ENCODE measurements at regions not wholly inside any gene's neighbourhood (a gene's known extent, or its start where the extent isn't known, plus 50 kb on each side); places are given as distances from the start of the nearest gene placed in this dataset.
"Not testable (repeated sequence)": the region's sequence is repeated elsewhere in the genome, so short reads cannot be mapped to it uniquely, and the experiment has no call there.

DNA sequence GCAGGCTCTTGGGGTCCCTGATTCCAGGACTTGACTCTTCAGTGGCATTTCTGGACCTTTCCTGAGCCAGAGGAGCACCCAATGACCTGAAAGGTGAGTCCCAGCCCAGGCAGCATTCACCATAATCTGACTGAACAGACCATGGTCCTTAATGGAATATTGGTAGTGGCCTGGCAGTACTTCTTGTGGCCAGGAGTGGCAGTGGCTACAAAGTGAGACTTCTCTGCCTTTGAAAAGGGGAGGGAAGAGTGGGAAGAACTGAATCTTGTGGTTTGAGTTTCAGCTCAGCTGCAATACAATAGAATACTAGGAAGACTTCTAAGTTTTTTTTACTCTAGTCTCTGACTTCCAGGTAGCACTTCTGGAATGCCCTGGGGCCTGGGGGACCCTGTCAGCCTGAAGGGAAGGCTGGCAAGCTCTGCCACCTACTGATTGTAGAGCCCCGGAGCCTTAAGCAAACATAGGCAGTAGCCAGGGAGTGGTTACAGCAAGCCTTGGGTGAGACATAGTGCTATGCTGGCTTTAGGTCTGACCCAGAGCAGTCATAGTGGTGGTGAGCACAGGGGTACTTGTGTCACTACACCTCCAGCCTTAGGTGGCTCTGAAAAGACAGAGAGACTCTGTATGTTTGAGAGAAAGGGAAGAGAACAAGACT is 674.2 kb upstream of the MANEA start:
- no peak for DNase-seq

DNA sequence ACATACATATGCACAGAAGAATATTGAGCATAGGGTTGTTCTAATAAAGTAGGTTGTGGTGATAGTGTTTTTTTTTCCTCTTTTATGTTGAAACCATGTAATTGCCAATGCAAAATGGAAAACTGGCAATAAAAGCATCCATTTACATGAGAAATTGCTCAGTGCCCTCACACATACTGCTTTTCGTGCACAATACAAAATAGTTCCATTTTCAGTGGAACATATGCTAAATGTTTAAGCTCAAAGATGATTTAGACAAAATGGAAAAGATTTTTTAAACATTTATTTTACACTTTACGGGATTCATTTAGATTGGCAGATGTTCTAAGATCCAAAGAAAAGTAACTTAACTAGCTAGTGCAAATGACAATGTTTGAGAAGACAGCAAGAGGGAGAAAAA is 678.1 kb upstream of the MANEA start:
- no peak for DNase-seq

DNA sequence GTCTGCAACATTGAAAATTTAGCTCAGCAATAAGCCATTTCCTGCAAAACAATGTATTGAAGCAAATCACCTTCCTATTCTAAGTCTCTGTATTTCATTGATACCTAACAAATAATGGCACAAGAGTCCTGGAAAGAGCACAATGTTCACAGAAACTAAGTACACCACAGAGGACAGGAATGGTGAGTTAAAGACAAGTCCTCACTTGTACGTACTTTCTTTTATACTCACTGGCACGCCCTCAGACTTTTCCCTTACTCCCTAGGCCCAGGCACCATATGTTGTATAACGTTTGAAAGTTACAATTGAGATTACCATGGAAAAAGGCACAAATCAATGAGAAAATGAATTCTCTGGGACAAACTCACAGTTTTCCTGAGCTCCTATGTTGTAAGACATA is 683.0 kb upstream of the MANEA start:
- DNase-seq: no peak

DNA sequence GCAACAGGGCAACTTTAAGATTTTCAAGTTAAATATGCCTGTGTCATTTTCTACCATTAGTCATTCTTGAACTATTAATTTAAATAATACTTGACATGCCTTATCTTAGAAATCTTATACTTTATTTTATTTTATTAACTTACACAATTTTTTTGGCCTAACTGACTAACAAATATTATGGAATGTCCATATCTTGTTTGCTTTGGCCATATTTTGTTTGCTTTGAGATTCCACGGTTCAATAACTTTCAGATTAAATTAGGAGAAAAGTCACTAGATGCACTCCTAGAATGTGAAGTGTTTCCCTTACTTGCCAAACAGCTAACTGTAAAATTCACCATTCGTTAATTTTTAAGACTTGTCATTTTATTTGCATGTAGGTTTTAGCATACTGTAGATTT is 684.0 kb upstream of the MANEA start:
- DNase-seq: no peak

GRCh38 chr6:94873819-94874218 is 703.5 kb upstream of the MANEA start:
- DNase-seq: not testable (repeated sequence)

- DNase-seq: no peak
These were observed 715.2 kb upstream of the MANEA start for GRCh38 chr6:94862112-94862511.

DNA sequence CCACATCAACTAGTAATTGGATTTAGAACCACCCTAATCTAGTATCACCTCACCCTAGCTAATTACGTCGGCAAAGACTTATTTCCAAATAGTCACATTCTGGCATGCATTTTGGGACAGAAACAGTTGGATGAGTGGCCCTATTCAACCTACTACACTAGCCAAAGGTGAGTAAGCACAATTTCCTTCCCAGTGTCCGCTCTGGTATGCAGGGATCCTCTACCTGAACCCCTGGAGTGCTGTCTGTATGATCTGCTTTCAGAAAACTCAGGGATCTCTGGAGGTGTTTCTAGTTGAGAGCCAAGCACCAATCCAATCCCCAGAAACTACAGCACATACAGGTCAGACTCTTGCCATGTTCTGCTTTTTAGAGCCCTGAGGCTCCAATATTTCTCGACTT is 717.4 kb upstream of the MANEA start:
- no peak for DNase-seq

- not testable (repeated sequence) for DNase-seq
These were observed 720.3 kb upstream of the MANEA start for GRCh38 chr6:94856999-94857398.

DNA sequence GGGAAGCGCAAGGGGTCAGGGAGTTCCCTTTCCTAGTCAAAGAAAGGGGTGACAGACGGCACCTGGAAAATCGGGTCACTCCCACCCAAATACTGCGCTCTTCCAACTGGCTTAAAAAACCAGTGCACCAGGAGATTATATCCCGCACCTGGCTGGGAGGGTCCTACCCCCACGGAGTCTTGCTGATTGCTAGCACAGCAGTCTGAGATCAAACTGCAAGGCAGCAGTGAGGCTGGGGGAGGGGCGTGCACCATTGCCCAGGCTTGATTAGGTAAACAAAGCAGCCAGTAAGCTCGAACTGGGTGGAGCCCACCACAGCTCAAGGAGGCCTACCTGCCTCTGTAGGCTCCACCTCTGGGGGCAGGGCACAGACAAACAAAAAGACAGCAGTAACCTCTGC is 726.0 kb upstream of the MANEA start:
- DNase-seq: not testable (repeated sequence)

GRCh38 chr6:94845742-94846141 is 731.6 kb upstream of the MANEA start:
- DNase-seq: no peak

DNA sequence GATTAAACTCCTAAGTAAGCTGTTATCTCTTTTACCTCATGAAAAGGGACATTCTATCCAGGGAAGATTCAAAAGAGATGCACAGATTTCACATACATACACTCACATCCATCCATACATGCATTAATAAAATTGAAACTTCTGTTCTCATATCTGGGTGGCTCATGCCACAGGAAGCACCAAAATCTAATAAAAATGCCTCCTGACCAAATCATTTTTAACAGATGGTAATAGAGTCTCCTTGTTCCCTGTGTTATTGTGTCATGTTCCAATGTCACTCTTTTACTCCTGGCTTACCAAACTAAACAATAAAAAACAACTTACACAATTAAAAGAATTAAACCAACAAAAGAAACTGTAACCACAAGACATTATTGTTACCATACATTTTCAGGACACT is 742.1 kb upstream of the MANEA start:
- DNase-seq: no peak

- DNase-seq: no peak
These were observed 763.5 kb upstream of the MANEA start for GRCh38 chr6:94813806-94814205.

GRCh38 chr6:94801344-94801743 is 776.0 kb upstream of the MANEA start:
- DNase-seq: no peak

DNA sequence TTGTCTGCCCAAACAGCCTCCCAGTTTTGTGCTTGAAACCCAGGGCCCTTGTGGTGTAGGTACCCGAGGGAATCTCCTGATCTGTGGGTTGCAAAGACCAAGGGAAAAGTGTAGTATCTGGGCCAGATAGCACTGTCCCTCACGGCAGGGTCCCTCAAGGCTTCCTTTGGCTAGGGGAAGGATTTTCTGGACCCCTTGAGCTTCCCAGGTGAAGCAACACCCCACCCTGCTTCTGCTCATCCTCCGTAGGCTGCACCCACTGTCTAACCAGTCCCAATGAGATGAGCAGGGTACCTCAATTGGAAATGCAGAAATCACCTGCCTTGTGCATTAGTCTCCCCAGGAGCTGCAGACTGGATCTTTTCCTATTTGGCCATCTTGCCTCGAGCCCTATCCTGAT is 791.8 kb upstream of the MANEA start:
- DNase-seq: no peak

DNA sequence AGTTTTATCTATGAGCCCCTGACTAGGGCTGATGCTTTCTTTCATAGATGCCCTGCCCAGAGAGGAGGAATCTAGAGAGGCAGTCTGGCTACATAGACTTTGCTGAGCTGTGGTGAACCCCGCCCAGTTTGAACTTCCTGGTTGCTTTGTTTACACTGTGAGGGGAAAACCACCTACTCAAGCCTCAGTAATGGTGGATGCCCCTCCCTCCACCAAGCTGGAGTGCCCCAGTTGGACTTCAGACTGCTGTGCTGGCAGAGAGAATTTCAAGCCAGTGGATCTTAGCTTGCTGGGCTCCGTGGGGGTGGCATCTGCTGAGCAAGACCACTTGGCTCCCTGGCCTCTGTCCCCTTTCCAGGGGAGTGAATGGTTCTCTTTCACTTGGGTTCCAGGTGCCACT is 792.3 kb upstream of the MANEA start:
- DNase-seq: not testable (repeated sequence)

DNA sequence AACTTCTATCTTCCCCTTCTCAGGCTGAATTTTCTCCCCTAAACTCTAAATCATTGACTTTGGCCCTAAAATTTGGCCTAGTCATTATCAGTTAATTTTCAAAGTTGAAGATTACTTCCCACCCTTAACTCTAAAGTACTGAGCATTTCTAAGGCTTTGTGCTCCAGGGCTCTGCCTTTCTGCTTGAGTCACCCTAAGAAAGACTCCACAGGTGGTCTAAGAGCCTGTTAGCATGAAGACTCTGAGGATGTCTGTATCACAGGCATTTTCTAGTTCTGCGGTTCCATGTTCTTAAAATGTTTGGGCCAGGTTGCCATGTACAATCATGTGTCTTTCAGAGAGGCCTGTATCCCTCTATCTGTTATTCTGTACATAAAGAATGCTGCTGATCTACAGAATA is 808.1 kb upstream of the MANEA start:
- DNase-seq: no peak

DNA sequence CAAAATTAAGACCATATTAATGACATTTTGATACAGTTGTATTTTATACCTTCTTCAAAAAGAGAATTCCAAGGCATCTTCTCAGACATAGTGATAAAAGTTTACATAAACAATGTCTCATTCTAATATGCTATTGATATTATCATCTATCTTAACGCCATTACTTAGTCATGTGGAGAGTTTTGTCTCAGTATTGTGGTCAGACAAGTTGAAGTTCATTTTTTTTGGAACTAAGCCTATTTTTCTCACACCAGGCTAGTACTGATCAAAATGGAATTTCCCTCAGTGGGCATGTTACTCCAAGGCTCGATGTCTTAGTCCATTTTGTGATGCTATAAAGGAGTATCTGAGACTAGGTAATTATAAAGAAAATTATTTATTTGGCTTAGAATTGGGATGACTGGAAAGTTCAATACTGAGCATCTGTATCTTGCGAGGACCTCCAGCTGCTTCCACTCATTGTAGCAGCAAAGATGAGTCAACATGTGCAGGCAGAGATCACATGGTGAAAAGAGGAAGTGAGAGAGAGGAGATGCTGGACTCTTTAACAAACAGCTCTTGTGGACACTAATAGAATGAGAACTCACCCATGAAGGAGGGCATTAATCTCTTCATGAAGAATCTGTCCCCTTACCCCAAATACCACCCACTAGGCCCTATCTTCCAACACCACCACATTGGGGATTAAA is 825.5 kb upstream of the MANEA start:
- DNase-seq: no peak

- no peak for DNase-seq
These were observed 841.1 kb upstream of the MANEA start for GRCh38 chr6:94736236-94736635.

GRCh38 chr6:94735270-94735669 is 842.1 kb upstream of the MANEA start:
- DNase-seq: no peak

- no peak for DNase-seq
These were observed 842.6 kb upstream of the MANEA start for GRCh38 chr6:94734751-94735150.

DNA sequence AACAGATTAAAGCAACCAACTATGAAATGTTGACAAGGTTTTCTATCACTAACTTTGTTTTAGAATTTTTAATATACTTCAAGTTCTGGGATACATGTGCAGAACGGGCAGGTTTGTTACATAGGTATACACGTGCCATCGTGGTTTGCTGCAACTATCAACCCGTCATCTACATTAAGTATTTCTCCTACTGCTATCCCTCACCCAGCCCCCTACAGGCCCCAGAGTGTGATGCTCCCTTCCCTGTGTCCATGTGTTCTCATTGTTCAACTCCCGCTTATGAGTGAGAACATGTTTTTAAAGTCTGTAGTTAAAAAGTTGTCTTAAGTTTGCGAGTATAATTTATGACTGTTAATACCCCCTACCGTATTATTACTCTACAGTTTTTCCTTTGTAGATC is 844.3 kb upstream of the MANEA start:
- DNase-seq: no peak

DNA sequence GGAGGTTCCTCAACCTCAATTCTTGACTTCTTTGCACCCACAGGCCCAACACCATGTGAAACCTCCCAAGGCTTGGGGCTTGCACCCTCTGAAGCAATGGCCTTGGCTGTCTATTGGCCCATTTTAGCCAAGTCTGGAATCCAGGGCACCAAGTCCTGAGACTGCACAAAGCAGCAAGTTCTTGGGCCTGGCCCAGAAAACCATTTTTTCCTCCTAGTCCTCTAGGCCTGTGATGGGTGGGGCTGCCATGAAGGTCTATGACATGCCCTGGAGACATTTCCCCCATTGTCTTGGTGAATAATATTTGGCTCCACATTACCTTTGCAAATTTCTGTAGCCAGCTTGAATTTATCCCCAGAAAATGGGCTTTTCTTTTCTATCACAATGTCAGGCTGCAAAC is 849.6 kb upstream of the MANEA start:
- no peak for DNase-seq

DNA sequence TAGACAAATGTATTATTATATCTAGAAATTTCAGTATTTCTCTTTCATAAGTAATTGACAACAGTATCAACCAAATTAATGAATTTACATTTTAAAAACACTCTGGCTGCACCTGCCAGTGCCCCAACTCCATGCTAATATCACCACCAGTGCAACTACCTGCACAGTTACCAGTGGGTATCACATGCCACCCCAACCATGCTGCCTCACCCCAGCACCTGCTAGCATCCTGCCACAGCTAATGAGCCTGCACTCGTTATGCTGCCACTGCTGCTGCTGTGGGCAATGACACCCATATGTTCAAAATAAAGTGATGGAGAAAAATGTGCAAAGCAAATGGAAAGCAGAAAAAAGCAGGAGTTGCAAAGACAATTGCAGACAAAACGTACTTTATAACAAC is 855.9 kb upstream of the MANEA start:
- no peak for DNase-seq

GRCh38 chr6:94713446-94713845 is 863.9 kb upstream of the MANEA start:
- no peak for DNase-seq
